ENCODE measurements at regions not wholly inside any gene's neighbourhood (a gene's known extent, or its start where the extent isn't known, plus 50 kb on each side); places are given as distances from the start of the nearest gene placed in this dataset.

DNA sequence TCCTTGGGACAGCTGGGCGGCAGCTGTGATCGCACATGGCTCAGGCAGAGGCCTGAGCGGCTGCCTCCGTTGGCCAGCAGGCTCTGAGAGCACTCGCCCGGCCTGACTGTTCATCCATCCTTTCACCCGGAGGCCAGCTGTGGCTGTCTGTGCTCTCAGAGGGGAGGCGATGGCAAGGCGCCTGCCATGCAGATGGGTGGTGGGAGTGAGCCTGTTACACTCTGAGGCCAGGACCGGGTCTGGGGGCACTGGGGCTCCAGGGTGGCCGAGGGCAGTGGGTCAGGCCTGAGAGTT lies 292.3 kb downstream of the TMEM121 start:
- DNase-seq, result no peak

GRCh38 chr14:105830171-105830570 lies 303.8 kb downstream of the TMEM121 start:
- peak; percentile 8 for DNase-seq

- no peak for DNase-seq
Measured at GRCh38 chr14:105836160-105836559, 309.8 kb downstream of the TMEM121 start.

- no peak for DNase-seq
Measured at GRCh38 chr14:105836730-105837129, 310.3 kb downstream of the TMEM121 start.

DNA sequence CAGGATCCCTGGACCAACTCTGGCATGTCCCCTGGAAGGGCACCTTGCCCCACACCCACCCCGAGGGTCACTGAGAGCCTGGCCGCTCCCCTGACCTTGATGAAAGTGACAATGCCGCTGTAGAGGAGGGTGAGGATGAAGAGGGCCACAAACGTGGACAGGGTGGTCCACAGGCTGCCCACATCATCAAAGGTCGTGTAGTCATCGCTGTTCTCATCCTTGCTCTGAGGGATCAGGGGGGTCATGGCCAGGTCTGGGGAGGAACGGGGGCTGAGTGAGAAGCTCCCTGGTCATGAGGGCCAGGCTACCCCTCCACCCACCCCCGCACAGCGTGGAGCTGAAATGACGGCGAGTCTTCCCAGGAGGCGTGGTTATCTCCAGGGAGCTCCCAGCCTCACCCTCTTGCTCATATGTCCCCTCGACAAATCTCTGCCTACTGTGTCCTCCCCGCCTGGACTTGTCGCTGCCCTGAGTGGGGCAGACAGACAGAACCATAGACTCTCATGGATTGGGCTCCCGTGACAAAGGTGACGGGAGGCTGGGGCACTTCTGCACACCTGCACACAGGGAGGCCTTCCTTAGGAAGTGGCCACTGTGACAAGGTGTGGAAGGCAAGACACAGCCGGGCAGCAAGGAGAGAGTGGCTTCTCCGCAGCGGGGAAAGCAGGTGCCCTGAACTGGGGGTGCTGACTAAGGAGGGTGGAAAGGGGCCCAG lies 311.1 kb downstream of the TMEM121 start:
- DNase-seq, result no peak

GRCh38 chr14:105838107-105838506 lies 311.7 kb downstream of the TMEM121 start:
- no peak for DNase-seq

GRCh38 chr14:105838591-105839424 lies 312.4 kb downstream of the TMEM121 start:
- no peak for DNase-seq

- no peak for DNase-seq
Measured at GRCh38 chr14:105839425-105840265, 313.3 kb downstream of the TMEM121 start.

GRCh38 chr14:105840266-105841021 lies 314.1 kb downstream of the TMEM121 start:
- DNase-seq, result no peak

DNA sequence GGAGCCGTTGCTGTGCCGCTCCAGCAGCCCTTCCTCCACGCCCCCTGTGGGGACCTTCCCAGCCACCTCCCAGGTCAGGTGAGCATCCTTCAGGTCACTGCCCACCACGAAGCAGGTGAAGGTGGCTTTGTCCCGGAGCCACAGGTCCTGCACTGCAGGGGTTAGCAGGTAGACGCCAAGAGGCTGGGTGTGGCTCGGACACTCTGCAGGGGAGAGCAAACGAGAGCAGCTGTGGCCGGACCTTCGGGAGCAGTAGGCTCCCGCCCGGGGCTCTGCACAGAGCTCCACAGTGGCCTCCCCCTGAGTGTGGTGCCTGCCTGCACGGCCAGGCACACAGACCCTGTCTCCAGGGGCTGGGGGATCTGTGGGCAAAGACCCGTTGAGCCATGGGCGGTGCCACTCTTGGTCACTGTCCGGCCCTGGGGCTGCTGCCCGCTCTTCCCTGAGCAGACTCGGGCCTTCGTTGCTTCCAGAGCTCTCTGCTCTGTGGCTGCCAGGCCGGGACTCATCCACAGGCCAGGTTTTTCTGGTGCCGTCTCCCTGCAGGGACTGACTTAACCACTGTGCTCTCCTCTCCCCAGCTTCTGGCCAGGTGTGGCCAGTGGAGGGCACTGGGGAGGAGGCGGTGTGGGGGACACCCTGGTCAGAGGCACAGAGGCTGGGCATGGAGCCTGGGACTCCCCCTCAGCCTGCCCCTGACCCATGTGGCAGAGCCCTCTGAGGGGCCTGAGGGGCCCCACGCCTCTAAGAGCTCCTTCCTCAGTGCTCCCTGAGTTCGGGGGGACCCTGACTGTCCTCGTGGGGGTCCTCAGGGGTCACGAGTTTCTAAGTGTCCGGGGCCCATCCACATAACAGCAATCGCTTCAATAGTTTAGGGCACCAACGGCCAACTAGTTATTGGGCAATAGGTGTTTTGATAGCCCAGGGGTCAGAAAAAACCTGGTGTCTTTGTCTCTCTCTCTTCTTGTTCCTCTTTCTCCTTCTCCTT lies 314.9 kb downstream of the TMEM121 start:
- DNase-seq, result no peak

DNA sequence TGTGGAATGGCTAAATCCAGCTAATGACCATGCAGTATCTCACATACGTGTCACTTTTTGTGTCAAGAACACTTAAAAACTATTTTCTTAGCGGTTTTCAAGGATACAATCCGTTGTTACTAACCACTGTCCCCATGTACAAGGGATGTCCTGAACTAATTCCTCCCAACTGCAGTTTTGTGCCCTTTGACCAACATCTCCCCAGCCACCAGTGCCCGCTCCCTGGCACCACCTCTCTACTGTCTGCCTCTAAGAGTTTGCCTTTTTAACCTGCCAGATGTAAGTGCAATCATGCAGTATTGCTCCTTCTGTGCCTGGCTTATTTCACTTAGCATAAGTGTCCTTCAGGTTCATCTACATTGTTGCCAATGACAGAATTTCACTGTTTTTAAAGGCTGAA lies 315.7 kb downstream of the TMEM121 start:
- no peak for DNase-seq

DNA sequence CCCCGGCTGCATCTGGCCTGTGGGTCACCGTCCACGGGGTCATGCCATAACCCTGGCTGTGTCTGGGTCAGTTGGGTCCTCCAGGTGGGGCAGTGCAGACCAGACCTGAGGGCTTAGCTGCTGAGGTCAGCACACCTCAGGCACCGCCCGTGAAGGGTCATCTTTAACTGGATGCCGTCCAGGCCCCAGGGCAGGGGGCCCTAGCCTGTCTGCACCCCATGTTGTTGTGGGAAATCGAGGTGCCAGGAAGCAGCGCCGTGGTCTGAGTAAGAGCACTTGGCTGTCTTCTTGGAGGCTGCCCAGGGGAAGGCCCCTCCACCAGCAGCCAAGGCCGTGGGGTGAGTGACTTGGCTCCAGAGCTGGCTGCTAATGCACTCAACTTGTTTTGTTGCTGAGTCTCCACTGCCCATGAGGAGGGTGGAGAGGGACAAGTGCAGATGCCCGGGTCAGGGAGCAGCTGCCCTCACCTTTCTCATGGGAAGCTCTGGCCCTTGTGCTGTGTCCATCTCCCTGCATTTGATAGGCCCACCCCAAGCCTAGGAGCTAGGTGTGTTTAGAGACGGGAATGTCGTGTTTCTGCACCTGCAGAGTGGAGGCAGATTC lies 317.2 kb downstream of the TMEM121 start:
- no peak for DNase-seq

- DNase-seq, result no peak
Measured at GRCh38 chr14:105844047-105844630, 317.8 kb downstream of the TMEM121 start.

DNA sequence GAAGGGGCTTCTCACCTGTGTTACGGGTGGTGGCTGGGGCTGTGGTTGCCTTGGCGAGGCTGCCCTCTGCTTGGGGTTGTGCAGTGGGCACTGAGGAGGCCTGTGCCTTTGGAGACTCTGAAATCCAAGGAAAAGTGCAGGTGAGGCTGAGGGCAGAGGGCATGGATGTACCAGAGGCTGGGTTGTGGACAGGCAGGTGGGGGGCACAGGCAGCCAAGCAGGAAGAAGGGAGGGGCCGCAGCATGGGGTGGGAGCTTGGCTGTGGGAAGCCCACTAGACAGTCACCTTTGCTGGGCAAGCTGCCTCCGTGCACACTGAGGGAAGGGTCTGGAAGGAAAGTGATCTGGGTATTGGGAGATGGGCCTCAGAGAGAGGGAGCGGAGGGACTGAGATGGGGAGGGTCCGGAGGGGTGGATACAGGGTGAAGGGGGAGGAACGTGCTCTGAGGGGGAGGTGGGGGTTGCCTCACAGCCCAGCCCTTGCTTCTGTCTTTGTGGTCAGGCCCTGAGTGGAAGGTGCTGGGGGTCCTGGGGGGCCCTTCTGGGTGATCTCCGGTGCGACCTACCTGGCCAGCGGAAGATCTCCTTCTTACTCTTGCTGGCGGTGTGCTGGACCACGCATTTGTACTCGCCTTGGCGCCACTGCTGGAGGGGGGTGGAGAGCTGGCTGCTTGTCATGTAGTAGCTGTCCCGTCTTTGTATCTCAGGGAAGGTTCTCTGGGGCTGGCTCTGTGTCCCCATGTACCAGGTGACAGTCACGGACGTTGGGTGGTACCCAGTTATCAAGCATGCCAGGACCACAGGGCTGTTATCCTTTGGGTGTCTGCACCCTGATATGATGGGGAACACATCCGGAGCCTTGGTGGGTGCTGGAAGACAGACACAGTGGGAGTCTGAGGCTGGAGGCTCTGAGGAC lies 318.7 kb downstream of the TMEM121 start:
- no peak for DNase-seq

- DNase-seq, result no peak
Measured at GRCh38 chr14:105845725-105846309, 319.4 kb downstream of the TMEM121 start.

- no peak for DNase-seq
Measured at GRCh38 chr14:105846312-105846711, 319.9 kb downstream of the TMEM121 start.

GRCh38 chr14:105847400-105847799 lies 321.0 kb downstream of the TMEM121 start:
- no peak for DNase-seq

GRCh38 chr14:105848570-105848969 lies 322.2 kb downstream of the TMEM121 start:
- DNase-seq, result no peak

GRCh38 chr14:105849933-105850626 lies 323.7 kb downstream of the TMEM121 start:
- DNase-seq, result no peak
